Mucosa of descending colon (tissue), 3 donors: ENCODE measurements at regions not wholly inside any gene's neighbourhood (a gene's known extent, or its start where the extent isn't known, plus 50 kb on each side); places are given as distances from the start of the nearest gene placed in this dataset.
"Not testable (repeated sequence)": the region's sequence is repeated elsewhere in the genome, so short reads cannot be mapped to it uniquely, and the experiment has no call there.

Experiments
- ATAC-seq: fragments of 200-7000 bp; cut with Tn5 transposase; one replicate; pipeline ENCODE4 v1.9.1; 2020; ENCODE audit warnings: mild to moderate bottlenecking, moderate library complexity
- DNase-seq, 3 donors: peaks; one replicate each; pipeline ENCODE4 v3.0.0-alpha.2; 2020
- H3K36me3 ChIP-seq: fragments of 200-600 bp; one replicate; pipeline ENCODE4 v1.8.0; 2021; ENCODE audit warnings: low read depth, mild to moderate bottlenecking
- H3K4me1 ChIP-seq: fragments of 200-600 bp; one replicate; pipeline ENCODE4 v1.8.0; 2021; ENCODE audit warnings: low read depth, mild to moderate bottlenecking
- H3K4me3 ChIP-seq: fragments of 200-600 bp; one replicate; pipeline ENCODE4 v1.8.0; 2021; ENCODE audit warnings: mild to moderate bottlenecking
- H3K9me3 ChIP-seq: fragments of 200-600 bp; one replicate; pipeline ENCODE4 v1.8.0; 2021; ENCODE audit warnings: mild to moderate bottlenecking
- intact Hi-C, 2 donors: fragments of 100-400 bp; cut with DNase I in 1 of 2; cut with micrococcal nuclease in 1 of 2; formaldehyde crosslinking; loops; one replicate each; pipeline versions ENCODE4 v1.11.0 to v1.11.1; 2022; cut with DNase I, micrococcal nuclease
- TF ChIP-seq, protein P1 (sequence below): fragments of 200-600 bp; IDR thresholded peaks from one replicate; pipeline ENCODE4 v1.8.0; 2022; ENCODE audit warnings: antibody characterized with exemption, mild to moderate bottlenecking
- donor health status: DM: no; HTN: no; CAD: no; lungs with moderate emphysema.
- donor health status: DM: no; HTN: no; CAD: no.
- donor health status: DM: no; HTN: yes; CAD: no.

DNA sequence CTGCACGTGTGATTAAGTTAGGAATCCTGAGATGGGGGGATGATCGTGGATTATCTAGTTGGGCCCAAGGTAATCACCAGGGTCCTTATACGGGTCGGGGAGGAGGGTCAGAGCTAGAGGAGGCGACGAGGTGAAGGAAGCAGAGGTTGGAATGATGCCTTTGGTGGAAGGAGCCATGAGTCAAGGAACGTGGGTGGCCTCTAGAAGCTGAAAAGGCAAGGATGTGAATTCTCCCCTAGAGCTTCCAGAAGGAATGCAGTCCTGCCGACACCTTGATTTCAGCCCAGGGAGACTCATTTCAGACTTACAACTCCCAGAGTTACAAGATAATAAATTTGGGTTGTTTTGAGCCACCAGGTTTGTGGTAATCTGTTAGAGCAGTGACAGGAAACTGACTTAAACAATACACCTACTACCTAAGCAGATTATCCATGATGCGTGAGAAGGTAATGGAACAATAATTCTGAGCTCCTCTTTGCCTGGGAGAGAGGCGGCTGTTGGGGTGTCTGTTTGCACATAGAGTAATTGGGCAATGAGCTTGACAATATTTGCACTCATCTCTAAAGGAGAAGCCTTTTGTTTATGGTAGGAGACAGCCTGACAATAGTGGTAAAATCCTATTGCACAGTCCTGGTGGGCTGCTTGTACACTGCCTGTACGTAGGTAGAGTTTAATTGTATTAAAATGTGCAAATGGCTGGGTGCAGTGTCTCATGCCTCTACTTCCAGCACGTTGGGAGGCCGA is 129.3 kb upstream of the IER5L start:
- DNase-seq (peak in 1 of 3 donors; percentile 3), ATAC-seq (no peak)
- intact Hi-C loops = no loop called here
- H3K36me3 ChIP-seq = no peaks in the 10 kb centered on the region
- no peaks in the 10 kb centered on the region for H3K4me1 ChIP-seq
- H3K4me3 ChIP-seq = no peak overlapping the region
- H3K9me3 ChIP-seq = no peaks in the 10 kb centered on the region
- TF ChIP-seq, protein P1, sequence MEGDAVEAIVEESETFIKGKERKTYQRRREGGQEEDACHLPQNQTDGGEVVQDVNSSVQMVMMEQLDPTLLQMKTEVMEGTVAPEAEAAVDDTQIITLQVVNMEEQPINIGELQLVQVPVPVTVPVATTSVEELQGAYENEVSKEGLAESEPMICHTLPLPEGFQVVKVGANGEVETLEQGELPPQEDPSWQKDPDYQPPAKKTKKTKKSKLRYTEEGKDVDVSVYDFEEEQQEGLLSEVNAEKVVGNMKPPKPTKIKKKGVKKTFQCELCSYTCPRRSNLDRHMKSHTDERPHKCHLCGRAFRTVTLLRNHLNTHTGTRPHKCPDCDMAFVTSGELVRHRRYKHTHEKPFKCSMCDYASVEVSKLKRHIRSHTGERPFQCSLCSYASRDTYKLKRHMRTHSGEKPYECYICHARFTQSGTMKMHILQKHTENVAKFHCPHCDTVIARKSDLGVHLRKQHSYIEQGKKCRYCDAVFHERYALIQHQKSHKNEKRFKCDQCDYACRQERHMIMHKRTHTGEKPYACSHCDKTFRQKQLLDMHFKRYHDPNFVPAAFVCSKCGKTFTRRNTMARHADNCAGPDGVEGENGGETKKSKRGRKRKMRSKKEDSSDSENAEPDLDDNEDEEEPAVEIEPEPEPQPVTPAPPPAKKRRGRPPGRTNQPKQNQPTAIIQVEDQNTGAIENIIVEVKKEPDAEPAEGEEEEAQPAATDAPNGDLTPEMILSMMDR = no peak

DNA sequence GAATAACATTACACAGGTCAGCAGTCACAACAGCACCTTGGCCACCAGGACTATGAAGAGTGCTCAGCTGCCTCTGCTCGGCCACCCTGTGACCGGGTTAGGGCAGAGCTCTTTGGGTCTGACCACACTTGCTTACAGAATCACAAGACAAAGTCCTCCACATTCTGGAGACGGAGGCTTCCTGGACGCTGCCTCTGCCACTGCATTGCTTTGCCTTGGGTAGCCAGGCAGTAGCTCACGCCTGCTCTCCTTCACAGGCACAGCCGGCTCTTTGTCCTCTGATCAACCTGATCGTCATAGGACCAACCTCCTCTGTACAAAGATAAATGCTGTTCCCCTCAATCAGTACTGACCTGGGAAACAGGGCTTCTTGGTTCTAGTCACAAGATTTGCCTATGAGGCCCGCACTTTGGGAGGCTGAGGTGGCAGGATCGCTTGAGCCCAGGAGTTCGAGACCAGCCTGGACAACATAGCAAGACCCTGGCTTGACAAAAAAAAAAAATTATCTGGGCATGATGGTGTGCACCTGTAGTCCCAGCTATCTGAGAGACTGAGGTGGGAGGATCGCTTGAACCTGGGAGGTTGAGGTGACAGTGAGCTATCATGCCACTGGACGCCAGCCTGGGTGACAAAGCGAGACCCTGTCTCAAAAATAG is 128.4 kb upstream of the IER5L start:
- ATAC-seq = no peak
- peak in 1 of 3 donors; percentile 19 for DNase-seq

DNA sequence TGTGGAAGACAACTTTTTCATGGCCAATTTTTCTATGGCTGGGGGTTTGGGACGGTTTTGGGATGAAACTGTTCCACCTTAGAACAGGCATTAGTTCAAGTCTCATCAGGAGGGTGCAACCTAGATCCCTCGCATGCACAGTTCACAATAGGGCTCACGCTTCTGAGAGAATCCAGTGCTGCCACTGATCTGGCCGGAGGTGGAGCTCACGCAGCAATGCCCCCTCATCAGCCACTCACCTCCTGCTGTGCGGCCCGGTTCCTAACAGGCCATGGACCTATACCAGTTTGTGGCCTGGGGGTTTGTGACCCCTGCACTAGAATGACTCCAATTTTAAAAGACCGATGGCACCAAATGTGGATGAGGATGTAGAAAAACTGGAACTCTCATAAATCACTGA is 127.2 kb upstream of the IER5L start:
- Histone ChIP-seq H3K9me3 (peaks cover 5% of the 10 kb centered on the region), H3K36me3 (no peaks in the 10 kb centered on the region), H3K4me1 (no peaks in the 10 kb centered on the region), H3K4me3 (no peak overlapping the region)
- TF ChIP-seq, protein P1 = no peak
- intact Hi-C loops = no loop called here
- peak in 1 of 3 donors; percentile 37 for DNase-seq
- no peak for ATAC-seq

More for the DNA sequence above, 128.4 kb upstream of the IER5L start:
- Histone ChIP-seq H3K9me3 (peaks cover 5% of the 10 kb centered on the region), H3K36me3 (no peaks in the 10 kb centered on the region), H3K4me3 (no peak overlapping the region), H3K4me1 (no peaks in the 10 kb centered on the region)
- TF ChIP-seq, protein P1 = no peak
- intact Hi-C loops = no loop called here

DNA sequence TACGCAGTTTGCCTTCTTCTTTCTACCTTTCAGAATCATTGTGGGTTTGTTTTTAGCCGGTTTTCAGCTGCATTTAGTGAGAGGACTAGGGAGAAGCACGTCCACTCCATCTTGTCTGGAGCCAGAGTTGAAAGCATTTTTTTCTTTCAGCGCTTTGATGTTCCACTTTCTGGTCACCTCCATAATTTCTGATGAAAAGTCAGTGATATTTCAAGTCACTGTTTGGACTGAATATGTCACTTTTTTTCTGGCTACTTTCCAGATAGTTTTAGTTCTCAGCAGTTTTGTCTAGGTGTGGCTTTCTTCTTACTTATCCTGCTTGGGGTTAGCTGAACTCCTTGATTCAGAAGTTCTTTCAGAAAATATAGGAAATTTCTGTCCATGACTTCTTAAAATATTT is 123.9 kb upstream of the IER5L start:
- ATAC-seq = no peak
- DNase-seq = no peak
- H3K9me3 ChIP-seq = peaks cover 5% of the 10 kb centered on the region
- intact Hi-C loops = no loop called here
- no peak overlapping the region for H3K4me3 ChIP-seq
- no peaks in the 10 kb centered on the region for H3K36me3 ChIP-seq
- TF ChIP-seq, protein P1 = no peak
- no peaks in the 10 kb centered on the region for H3K4me1 ChIP-seq

DNA sequence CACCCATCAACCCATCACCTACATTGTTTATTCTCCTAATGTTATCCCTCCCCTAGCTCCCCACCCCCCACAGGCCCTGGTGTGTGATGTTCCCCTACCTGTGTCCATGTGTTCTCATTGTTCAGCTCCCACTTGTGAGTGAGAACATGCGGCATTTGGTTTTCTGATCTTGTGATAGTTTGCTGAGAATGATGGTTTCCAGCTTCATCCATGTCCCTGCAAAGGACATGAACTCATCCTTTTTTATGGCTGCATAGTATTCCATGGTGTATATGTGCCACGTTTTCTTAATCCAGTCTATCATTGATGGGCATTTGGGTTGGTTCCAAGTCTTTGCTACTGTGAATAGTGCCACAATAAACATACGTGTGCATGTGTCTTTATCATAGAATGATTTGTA is 118.1 kb upstream of the IER5L start:
- peak in 1 of 3 donors; percentile 2 for DNase-seq
- ATAC-seq, intact Hi-C loops, H3K4me1 ChIP-seq, H3K9me3 ChIP-seq, H3K36me3 ChIP-seq, H3K4me3 ChIP-seq: not testable (repeated sequence)

DNA sequence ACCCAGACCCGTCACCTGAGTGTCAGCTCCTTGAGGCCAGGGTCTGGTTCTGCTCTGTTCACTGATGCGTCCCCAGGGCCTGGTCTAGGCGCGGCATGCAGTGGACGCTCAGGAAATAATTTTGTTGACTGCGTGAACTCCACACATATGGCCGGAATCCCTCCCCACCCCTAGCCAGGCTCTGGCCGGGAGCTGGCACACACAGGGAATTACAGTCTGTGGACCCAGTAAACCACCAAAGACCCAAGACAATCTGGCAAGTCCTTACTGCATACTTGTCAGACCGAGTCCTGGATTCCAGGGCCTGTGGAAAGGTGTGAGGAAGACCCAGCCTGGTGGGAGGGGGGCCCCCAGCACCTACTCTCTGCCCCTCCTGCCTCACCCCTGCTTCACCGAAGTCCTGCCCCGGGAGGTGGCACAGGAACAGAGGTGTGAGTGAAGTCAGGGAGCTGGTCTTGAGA is 113.0 kb upstream of the IER5L start:
- TF ChIP-seq, protein P1 = no peak
- no peak for ATAC-seq
- peak in 1 of 3 donors; percentile 27 for DNase-seq
- Histone ChIP-seq H3K4me1 (no peaks in the 10 kb centered on the region), H3K4me3 (no peak overlapping the region), H3K9me3 (no peaks in the 10 kb centered on the region), H3K36me3 (no peaks in the 10 kb centered on the region)
- intact Hi-C loops = no loop called here
